ENCODE measurements at regions not wholly inside any gene's neighbourhood (a gene's known extent, or its start where the extent isn't known, plus 50 kb on each side); places are given as distances from the start of the nearest gene placed in this dataset.
A peak's percentile ranks its signal among the peaks of the same experiment; 100 is the strongest.

- Histone ChIP-seq H3K4me3 (no peak overlapping the region), H3K27ac (replicated peaks in 1 of 4) (no peak overlapping the region), H3K27me3 (no peaks in the 10 kb centered on the region), H3K4me1 (peaks cover 0 to 6% (median 2%) of the 10 kb centered on the region in 4 donors), H3K36me3 (no peaks in the 10 kb centered on the region), H3K9me3 (no peaks in the 10 kb centered on the region)
- TF ChIP-seq CTCF (IDR thresholded peaks at IDR 0.05) (no peak), POLR2AphosphoS5 (IDR thresholded peaks at IDR 0.05) (no peak), EP300 (IDR thresholded peaks at IDR 0.05) (no peak), POLR2A (IDR thresholded peaks at IDR 0.05; ENCODE audit: low read depth) (no peak)
- intact Hi-C loops (cut with DNase I) = no loop called here
- 98% methylated on average over 3 of the region's 3 CpGs for WGBS
- DNase-seq (ENCODE audit: extremely low spot score) = no peak
Measured at GRCh38 chr1:56410405-56410804, 169.0 kb downstream of the PLPP3 start.

GRCh38 chr1:56409112-56409691 lies 170.2 kb downstream of the PLPP3 start:
- no peak for DNase-seq (ENCODE audit: extremely low spot score)
- intact Hi-C loops (cut with DNase I) = no loop called here
- TF ChIP-seq POLR2AphosphoS5 (IDR thresholded peaks at IDR 0.05) (no peak), POLR2A (IDR thresholded peaks at IDR 0.05; ENCODE audit: low read depth) (no peak), CTCF (IDR thresholded peaks at IDR 0.05) (peak in 1 of 3 experiments; percentile 24)
- WGBS = 84% methylated on average over 8 of the region's 8 CpGs
- Histone ChIP-seq H3K9me3 (no peaks in the 10 kb centered on the region), H3K27me3 (no peaks in the 10 kb centered on the region), H3K4me3 (no peak overlapping the region), H3K36me3 (no peaks in the 10 kb centered on the region), H3K27ac (replicated peaks in 1 of 4) (no peak overlapping the region), H3K4me1 (peaks cover 0 to 11% (median 3%) of the 10 kb centered on the region in 4 donors)

GRCh38 chr1:56406821-56407220 lies 172.5 kb downstream of the PLPP3 start:
- Histone ChIP-seq H3K9me3 (no peaks in the 10 kb centered on the region), H3K4me3 (no peak overlapping the region), H3K36me3 (no peaks in the 10 kb centered on the region), H3K4me1 (peaks cover 0 to 11% (median 3%) of the 10 kb centered on the region in 4 donors), H3K27ac (replicated peaks in 1 of 4) (no peak overlapping the region), H3K27me3 (no peaks in the 10 kb centered on the region)
- 100% methylated on average over 2 of the region's 2 CpGs for WGBS
- TF ChIP-seq POLR2AphosphoS5 (IDR thresholded peaks at IDR 0.05) = no peak
- no peak for TF ChIP-seq EP300 (IDR thresholded peaks at IDR 0.05)
- TF ChIP-seq POLR2A (IDR thresholded peaks at IDR 0.05; ENCODE audit: low read depth) = no peak
- no peak for TF ChIP-seq CTCF (IDR thresholded peaks at IDR 0.05)
- DNase-seq (ENCODE audit: extremely low spot score) = no peak
- intact Hi-C loops (cut with DNase I) = no loop called here

- H3K4me3 ChIP-seq = peak overlapping the region in 1 of 4 donors; percentile 18
- peaks cover 0 to 6% (median 0%) of the 10 kb centered on the region in 4 donors for H3K4me1 ChIP-seq
- TF ChIP-seq POLR2AphosphoS5 (IDR thresholded peaks at IDR 0.05) = peak; percentile 16 to 21
- no peak for TF ChIP-seq EP300 (IDR thresholded peaks at IDR 0.05)
- H3K36me3 ChIP-seq = no peaks in the 10 kb centered on the region
- H3K9me3 ChIP-seq = peaks cover 0 to 8% (median 0%) of the 10 kb centered on the region in 4 donors
- H3K27ac ChIP-seq (replicated peaks in 1 of 4) = peak overlapping the region in 2 of 4 donors; percentile 30 to 39
- H3K27me3 ChIP-seq = no peaks in the 10 kb centered on the region
- DNase-seq (ENCODE audit: extremely low spot score) = no peak
- 76% methylated on average over 6 of the region's 7 CpGs for WGBS
- intact Hi-C loops (cut with DNase I) = no loop called here
Measured at GRCh38 chr1:56404561-56405030, 174.8 kb downstream of the PLPP3 start.

- peak overlapping the region in 1 of 4 donors; percentile 30 for H3K27ac ChIP-seq (replicated peaks in 1 of 4)
- intact Hi-C loops (cut with DNase I) = no loop called here
- no peak overlapping the region for H3K4me3 ChIP-seq
- TF ChIP-seq EP300 (IDR thresholded peaks at IDR 0.05) (no peak), CTCF (IDR thresholded peaks at IDR 0.05) (no peak), POLR2AphosphoS5 (IDR thresholded peaks at IDR 0.05) (no peak), POLR2A (IDR thresholded peaks at IDR 0.05; ENCODE audit: low read depth) (no peak)
- peaks cover 0 to 6% (median 0%) of the 10 kb centered on the region in 4 donors for H3K4me1 ChIP-seq
- H3K36me3 ChIP-seq = no peaks in the 10 kb centered on the region
- no peak for DNase-seq (ENCODE audit: extremely low spot score)
- peaks cover 0 to 8% (median 0%) of the 10 kb centered on the region in 4 donors for H3K9me3 ChIP-seq
- H3K27me3 ChIP-seq = no peaks in the 10 kb centered on the region
- 79% methylated on average over 4 of the region's 4 CpGs for WGBS
Measured at GRCh38 chr1:56404066-56404465, 175.3 kb downstream of the PLPP3 start.
